HL-60 (cell line): ENCODE measurements at regions not wholly inside any gene's neighbourhood (a gene's known extent, or its start where the extent isn't known, plus 50 kb on each side); places are given as distances from the start of the nearest gene placed in this dataset.

Experiments
- CTCF ChIP-seq: IDR thresholded peaks from one replicate; pipeline ENCODE4 v1.5.1; 2011; ENCODE audit warnings: low read length, control low read depth, inconsistent platforms; ENCODE audit not compliant: insufficient read depth
- POLR2AphosphoS5 ChIP-seq: IDR thresholded peaks from 2 replicates; pipeline ENCODE4 v1.6.1; 2012; ENCODE audit warnings: low read depth

GRCh38 chr2:53188851-53189510 is 578.6 kb upstream of the CHAC2 start:
- TF ChIP-seq CTCF, result no peak
- no peak for TF ChIP-seq POLR2AphosphoS5
